ENCODE measurements at regions not wholly inside any gene's neighbourhood (a gene's known extent, or its start where the extent isn't known, plus 50 kb on each side); places are given as distances from the start of the nearest gene placed in this dataset.

DNA sequence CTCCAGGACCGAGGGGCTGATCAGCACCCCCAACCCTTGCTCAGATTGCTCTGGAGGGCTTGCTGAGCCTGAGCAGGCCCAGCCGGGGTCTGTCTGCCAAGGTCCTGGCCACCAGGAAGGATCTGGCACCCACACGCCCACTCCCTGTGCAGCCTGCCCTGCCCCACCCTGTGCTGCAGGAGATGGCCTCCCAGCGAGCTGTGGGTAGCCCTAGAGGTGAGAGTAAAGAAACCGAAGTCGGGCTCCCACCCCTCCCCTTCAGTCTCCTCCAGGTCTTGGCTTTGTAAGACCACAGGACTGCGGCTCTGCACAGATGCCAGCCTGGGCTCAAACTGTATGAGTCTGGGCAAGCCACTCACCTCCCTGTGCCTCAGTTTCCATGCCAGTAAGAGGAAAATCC lies 307.8 kb downstream of the BCL11B start:
- TF ChIP-seq EZH2phosphoT487 (IDR thresholded peaks at IDR 0.05; ENCODE audit: insufficient read depth, low read depth) = no peak
- TF ChIP-seq EZH2 (IDR thresholded peaks at IDR 0.05; ENCODE audit: insufficient read depth, poor library complexity, severe bottlenecking) = no peak

Measured in GM23248 (cell line).